ENCODE measurements at regions not wholly inside any gene's neighbourhood (a gene's known extent, or its start where the extent isn't known, plus 50 kb on each side); places are given as distances from the start of the nearest gene placed in this dataset.

GRCh38 chr2:146984014-146984413 lies 860.8 kb upstream of the ACVR2A start:
- Histone ChIP-seq H3K23me2 (ENCODE audit: insufficient read length, low read depth, low read length, poor library complexity, severe bottlenecking) (no peaks in the 10 kb centered on the region), H4K20me1 (ENCODE audit: control insufficient read depth, insufficient read depth, insufficient read length) (no peaks in the 10 kb centered on the region), H3K27ac (ENCODE audit: insufficient read length, low read depth, low read length) (no peak overlapping the region), H3K9ac (ENCODE audit: extremely low read depth, insufficient read length, low read length) (no peak overlapping the region), H2BK20ac (ENCODE audit: low read depth, low read length, poor library complexity, severe bottlenecking) (no peak overlapping the region), H4K8ac (replicated peaks; ENCODE audit: insufficient read length, low read depth, low read length) (no peak overlapping the region), H3K79me2 (ENCODE audit: insufficient read depth, low read length) (no peaks in the 10 kb centered on the region), H3K14ac (ENCODE audit: insufficient read depth, low read length) (no peak overlapping the region), H2AK5ac (ENCODE audit: insufficient read length, low read length) (no peak overlapping the region), H3K9me3 (ENCODE audit: control insufficient read depth, low read depth, low read length) (no peaks in the 10 kb centered on the region), H3T11ph (ENCODE audit: low read length) (no peak overlapping the region), H3K4me2 (ENCODE audit: insufficient read depth, insufficient read length, low read length) (no peak overlapping the region), H4K91ac (ENCODE audit: insufficient read length, low read depth, low read length) (no peak overlapping the region), H3K27me3 (ENCODE audit: insufficient read depth, low read length) (no peaks in the 10 kb centered on the region), H2BK15ac (ENCODE audit: low read depth, low read length) (no peak overlapping the region), H2BK12ac (ENCODE audit: insufficient read length, low read depth, low read length) (no peak overlapping the region), H3K56ac (ENCODE audit: insufficient read length, low read depth, low read length) (no peak overlapping the region), H4K5ac (ENCODE audit: insufficient read length, low read depth, low read length) (no peak overlapping the region), H3K79me1 (ENCODE audit: insufficient read depth, low read depth, low read length, poor library complexity, severe bottlenecking) (no peaks in the 10 kb centered on the region), H3K4ac (ENCODE audit: low read depth, low read length) (no peak overlapping the region), H3K18ac (ENCODE audit: insufficient read length, low read depth, low read length) (no peak overlapping the region), H2BK120ac (ENCODE audit: low read depth, low read length, poor library complexity, severe bottlenecking) (no peak overlapping the region), H3K4me1 (ENCODE audit: insufficient read depth, low read length) (no peaks in the 10 kb centered on the region), H3K23ac (ENCODE audit: insufficient read length, low read depth, low read length) (no peak overlapping the region), H2AFZ (ENCODE audit: low read length) (no peak overlapping the region), H2BK5ac (ENCODE audit: insufficient read length, low read length) (no peak overlapping the region)
- Mint-ChIP-seq H3K4me1 (peaks cover 6 to 8% of the 10 kb centered on the region in 2 experiments), H3K27ac (no peak overlapping the region), H3K36me3 (ENCODE audit: insufficient read depth in 1 of 3, low read depth in 3 of 3) (peaks cover 0 to 19% (median 2%) of the 10 kb centered on the region in 3 experiments; a peak in 4 of 7 replicates), H3K27me3 (ENCODE audit: low read depth) (no peaks in the 10 kb centered on the region), H3K4me3 (no peak overlapping the region), H3K9me3 (peaks cover 5 to 12% of the 10 kb centered on the region in 2 experiments; a peak in 2 of 5 replicates)
- WGBS (ENCODE audit: extremely low coverage, insufficient read length, low lambda C conversion rate), result no CpG with 5 or more reads among the region's 4 CpGs
- no peak for DNase-seq
- TF ChIP-seq CTCF (conservative IDR thresholded peaks at IDR 0.05), result no peak
